NCI-H146 (cell line): ENCODE measurements at regions not wholly inside any gene's neighbourhood (a gene's known extent, or its start where the extent isn't known, plus 50 kb on each side); places are given as distances from the start of the nearest gene placed in this dataset.
"Not testable (repeated sequence)": the region's sequence is repeated elsewhere in the genome, so short reads cannot be mapped to it uniquely, and the experiment has no call there.

ENCODE experiments used
- DNase-seq: peaks from one replicate; lab custom pipeline; 2025; lab: John Stamatoyannopoulos, UW

- no peak for DNase-seq
Measured at GRCh38 chr1:4064150-4064889, 164.2 kb upstream of the C1orf174 start.

GRCh38 chr1:4066860-4067599 is 167.0 kb upstream of the C1orf174 start:
- no peak for DNase-seq

DNA sequence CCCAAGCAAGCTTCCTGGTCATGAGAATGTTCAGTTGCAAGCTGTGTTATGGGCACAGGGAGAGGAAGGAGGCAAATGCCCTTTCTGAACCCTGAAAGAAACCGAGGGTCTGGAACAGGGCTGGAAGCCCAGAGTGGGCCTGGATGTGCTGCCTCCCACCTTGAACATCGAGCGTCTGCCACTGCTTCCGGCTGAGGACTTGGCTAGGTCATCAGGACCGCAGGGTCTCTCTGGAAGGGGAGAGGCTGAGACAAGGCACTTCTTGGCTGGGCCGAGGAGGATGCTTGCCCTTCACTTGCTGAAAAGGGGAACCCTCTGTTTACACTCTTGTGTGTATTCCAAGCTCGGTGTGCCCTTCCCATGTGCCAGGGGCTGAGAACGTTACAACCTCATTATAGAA is 168.0 kb upstream of the C1orf174 start:
- no peak for DNase-seq

DNA sequence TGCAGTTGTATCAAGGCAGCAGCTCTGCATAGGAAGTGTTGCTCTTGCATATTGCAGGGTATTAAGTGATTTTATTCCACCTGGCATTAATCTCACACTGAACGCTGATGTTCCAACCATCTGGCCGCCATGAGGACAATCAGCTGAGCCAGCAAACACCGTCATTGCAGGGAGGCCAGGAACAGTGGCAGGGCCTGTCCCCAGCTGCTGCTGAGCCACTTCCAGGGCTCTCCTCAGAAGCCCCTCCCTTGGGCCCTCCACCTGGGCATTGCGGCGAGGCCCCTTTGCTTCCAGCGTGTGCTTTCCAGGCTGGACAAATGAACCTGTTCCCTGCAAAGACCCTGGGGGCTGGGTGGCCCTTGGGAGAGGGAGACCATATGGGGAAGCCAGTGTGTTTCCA is 171.6 kb upstream of the C1orf174 start:
- no peak for DNase-seq

GRCh38 chr1:4072481-4073153 is 172.5 kb upstream of the C1orf174 start:
- no peak for DNase-seq

DNA sequence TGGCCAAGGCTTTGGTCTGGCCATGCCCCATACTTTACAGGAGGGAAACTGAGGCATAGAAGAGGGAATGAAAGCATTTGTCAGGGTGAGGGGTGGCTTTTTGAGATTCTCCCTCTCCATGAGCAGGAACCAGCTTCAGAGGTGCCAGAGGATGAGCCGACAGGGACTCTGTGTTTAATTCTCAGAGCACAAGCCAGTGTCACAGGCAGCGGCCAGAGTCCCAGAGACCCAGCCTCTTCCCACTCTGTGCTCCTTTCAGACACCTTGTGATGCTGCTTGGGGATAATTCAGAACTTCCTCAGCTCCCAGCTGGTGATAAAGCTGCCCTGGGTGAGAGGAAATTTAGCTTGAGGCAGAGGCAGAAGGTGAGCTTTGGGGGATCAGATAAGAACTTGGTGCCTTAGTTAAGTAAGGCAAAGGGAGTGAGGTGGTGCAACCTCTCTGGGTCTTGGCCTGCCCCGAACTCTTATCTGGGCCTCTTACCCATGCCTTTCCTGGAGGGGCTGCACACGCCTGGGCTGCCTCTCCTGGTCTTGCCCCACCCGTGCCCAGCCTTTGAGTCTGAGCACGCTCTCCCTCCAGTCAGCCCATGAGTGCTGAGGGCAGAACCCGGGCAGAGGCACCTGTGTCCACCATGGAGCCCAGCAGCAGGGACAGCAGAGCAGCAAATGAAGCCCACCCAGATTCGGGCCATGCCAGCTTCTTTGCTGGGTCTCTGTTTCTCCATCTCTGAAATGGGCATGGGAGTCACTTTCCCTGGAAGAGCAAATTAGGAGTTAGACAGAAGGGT is 175.6 kb upstream of the C1orf174 start:
- DNase-seq: no peak

DNA sequence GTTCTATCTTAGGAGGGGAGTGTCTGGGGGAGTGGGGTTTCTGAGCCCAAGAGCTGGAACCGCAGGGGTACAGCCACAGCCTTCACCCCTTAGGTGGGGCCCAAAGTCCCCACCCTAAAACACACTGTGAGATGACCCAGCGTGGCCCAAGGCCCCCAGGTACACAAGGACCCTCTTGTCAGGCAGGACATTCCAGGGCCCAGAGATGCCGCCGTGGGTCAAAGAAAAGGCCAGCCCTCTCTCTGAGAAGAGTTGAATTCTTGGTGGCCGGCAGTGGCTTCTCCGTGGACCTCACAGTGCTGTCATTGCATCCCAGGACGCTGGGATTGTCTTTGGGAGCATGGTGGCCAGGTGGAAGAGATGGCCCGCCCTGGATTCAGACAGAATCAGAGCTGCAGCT is 176.3 kb upstream of the C1orf174 start:
- DNase-seq: no peak

DNA sequence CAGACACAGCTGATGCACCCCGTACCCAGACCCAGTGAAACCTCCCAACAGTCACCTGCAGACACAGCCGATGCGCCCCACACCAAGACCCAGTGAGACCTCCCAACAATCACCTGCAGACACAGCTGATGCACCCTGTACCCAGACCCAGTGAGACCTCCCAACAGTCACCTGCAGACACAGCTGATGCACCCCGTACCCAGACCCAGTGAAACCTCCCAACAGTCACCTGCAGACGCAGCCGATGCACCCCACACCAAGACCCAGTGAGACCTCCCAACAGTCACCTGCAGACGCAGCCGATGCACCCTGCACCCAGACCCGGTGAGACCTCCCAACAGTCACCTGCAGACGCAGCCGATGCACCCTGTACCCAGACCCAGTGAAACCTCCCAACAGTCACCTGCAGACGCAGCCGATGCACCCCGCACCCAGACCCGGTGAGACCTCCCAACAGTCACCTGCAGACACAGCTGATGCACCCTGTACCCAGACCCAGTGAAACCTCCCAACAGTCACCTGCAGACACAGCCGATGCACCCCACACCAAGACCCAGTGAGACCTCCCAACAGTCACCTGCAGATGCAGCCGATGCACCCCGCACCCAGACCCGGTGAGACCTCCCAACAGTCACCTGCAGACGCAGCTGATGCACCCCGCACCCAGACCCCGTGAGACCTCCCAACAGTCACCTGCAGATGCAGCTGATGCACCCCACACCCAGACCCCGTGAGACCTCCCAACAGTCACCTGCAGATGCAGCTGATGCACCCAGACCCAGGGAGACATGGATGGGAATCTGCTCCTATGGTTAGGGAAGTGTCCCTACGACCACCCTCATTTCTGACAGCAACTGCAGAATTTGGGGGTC is 178.3 kb upstream of the C1orf174 start:
- DNase-seq: not testable (repeated sequence)

DNA sequence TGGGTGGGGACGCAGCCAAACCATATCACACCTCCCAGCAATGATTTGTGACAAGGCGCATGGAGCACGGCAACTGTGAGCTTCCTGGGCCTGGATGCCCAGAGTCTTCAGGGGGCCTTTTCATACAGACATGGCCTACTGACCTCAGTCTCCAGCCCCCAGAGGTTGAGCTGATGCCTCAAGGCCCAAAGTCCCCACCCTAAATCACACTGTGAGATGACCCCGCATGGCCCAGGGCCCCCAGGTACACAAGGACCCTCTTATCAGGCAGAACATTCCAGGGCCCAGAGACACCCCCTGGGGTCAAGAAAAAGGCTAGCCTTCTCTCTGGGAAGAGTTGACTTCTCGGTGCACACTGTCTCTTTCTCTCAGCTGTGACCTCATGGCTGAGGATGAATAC is 179.7 kb upstream of the C1orf174 start:
- DNase-seq: no peak

DNA sequence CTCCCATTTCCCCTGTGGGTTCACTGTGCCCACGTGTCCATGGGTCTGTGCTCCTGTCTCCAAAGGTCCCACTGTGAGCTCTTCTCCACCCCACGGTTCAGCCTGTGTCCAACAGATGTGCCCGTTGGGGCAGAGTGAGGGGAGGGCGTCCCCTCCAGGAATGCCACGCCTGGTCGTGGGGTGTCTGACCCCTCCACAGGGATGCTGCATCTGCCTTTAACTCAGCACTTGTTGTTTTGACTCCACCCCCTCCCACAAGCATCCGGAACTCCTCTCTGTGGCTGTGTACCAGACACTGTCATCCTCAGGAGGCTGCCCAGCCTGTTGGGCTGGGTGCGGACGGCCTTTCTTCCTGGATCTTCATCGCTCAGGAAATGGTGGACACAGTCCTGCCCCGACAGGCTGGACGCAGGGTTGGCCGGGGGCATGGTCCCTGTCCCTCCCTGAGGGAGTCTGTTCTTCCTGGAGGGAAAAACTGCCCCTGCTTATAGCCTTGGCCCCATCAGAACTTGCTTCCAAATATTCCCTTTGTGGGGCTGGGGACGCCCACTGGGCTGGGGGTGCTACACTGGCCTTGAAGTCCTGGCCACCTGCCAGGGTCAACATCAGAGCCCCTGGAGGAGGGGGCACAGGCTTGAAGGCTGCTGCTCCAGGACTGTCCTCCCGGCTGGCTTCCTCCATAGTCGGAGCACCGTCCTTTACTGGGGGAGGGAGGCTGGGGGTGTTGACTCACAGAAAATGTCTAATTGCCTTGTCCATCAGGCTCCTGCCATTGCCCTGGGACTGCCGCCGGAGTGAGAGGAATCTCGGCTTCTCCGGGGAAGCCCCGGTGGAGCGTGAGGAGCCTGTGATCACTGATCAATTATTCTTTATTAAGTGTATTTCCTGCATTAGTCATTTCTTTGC is 182.0 kb upstream of the C1orf174 start:
- no peak for DNase-seq

GRCh38 chr1:4083231-4084047 is 183.4 kb upstream of the C1orf174 start:
- no peak for DNase-seq

DNA sequence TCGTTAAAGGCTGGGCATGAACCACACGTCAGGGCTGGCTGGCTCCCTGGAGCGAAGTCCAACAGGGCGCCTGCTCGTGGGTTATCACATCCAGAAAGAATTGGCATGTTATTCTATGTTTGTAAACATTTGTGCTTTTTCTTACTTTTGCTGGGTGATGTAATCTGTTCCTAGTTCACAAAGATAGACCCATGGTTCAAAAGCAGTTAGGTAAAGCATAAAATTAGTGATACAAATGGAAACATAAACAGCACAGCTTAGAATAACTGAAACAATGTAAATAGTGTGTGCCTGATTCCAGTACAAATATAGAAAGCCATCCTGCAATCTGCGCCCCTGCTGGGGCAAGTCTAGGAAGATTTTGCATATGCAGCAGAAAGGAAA is 184.0 kb upstream of the C1orf174 start:
- no peak for DNase-seq

DNA sequence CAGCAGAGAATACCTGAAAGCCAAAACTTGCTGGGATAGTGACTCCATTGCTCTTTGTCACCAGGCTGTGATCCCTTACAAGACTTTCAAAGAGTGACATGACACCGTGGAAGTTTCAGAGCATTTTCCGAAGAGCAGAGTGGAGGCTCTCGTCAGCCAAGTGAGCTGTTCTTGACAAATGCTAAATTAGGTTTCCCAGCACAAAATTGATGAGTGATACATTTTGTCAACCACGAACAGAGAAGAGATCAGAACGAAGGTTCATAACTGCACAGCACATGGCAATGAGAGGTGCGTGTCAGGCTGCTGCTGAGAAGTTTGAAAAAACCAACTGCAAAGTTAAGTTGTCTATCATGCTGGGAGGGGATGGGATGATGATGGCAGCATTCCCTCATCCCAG is 184.4 kb upstream of the C1orf174 start:
- DNase-seq: no peak

- no peak for DNase-seq
Measured at GRCh38 chr1:4084896-4085295, 184.8 kb upstream of the C1orf174 start.

GRCh38 chr1:4085546-4085945 is 185.5 kb upstream of the C1orf174 start:
- DNase-seq: no peak

DNA sequence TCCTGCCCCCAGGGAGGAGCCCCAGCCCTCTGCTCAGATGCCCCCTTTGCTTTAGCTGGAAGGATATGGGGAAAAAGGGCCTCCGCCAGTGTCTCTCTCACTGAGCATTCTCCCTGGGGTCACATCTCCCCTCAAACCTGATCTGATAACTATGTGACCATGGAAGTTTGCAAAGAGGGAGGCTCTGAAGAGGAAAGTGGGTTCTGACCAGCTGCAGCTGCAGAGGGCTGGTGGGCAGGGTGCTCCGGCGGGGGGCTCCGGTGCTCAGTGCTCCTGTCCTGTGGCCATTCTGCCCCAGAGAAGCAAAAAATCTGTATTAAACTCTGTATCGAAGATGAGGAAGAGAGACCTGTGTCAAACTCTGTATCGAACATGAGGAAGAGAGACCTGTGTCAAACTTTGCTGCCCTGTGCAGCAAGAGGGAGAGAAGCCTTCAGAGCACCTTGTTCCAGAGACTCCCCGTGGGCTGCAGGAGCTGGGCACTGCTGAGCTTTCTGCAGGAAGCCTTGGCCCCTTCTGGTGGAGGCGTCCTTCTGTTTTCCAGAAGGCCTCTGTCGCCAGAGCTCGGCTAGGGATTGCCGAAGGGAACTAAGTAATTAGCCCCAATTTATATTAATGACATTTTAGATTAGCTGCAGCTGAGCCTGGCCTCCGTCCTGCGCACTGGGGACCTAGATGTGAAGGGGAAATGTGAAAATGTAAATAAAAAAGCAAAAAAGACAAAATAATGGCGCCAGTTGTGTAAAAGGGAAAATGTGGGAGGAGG is 186.2 kb upstream of the C1orf174 start:
- DNase-seq: no peak

DNA sequence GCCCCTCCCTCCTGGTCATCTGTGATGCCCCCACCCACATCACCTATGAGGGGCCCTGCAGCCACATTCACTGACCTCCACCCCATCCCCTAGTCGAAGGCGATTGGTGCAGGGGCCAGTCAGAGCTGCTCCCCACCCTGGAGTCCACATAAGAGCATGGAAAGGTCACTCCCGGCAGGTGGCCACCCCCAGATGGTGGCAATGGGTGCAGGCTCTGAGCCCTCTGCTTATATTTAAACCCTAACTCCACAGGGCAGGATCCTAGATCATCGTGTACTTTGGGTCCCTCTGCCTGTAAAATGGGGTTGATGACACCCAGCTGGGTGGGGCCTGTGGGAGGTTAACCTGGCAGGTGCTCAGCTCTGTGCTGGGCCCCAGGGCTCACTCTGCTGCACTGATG is 186.8 kb upstream of the C1orf174 start:
- no peak for DNase-seq

- no peak for DNase-seq
Measured at GRCh38 chr1:4087530-4088420, 187.7 kb upstream of the C1orf174 start.
